ENCODE measurements at regions not wholly inside any gene's neighbourhood (a gene's known extent, or its start where the extent isn't known, plus 50 kb on each side); places are given as distances from the start of the nearest gene placed in this dataset.

GRCh38 chr11:109300211-109300610, 121.8 kb upstream of the C11orf87 start:
- DNase-seq (ENCODE audit: low spot score) (no peak), ATAC-seq (ENCODE audit: low read depth) (no peak)
- Histone ChIP-seq H3K27ac (ENCODE audit: poor library complexity, severe bottlenecking) (no peak overlapping the region), H3K27me3 (ENCODE audit: insufficient read depth, poor library complexity, severe bottlenecking) (no peaks in the 10 kb centered on the region), H3K4me1 (ENCODE audit: insufficient read depth, poor library complexity, severe bottlenecking) (no peaks in the 10 kb centered on the region), H3K4me3 (ENCODE audit: severe bottlenecking) (no peak overlapping the region), H3K36me3 (ENCODE audit: low read depth) (no peaks in the 10 kb centered on the region), H3K9me3 (ENCODE audit: severe bottlenecking) (no peaks in the 10 kb centered on the region)
- TF ChIP-seq CTCF (IDR thresholded peaks at IDR 0.05; ENCODE audit: poor library complexity, severe bottlenecking) = no peak

DNA sequence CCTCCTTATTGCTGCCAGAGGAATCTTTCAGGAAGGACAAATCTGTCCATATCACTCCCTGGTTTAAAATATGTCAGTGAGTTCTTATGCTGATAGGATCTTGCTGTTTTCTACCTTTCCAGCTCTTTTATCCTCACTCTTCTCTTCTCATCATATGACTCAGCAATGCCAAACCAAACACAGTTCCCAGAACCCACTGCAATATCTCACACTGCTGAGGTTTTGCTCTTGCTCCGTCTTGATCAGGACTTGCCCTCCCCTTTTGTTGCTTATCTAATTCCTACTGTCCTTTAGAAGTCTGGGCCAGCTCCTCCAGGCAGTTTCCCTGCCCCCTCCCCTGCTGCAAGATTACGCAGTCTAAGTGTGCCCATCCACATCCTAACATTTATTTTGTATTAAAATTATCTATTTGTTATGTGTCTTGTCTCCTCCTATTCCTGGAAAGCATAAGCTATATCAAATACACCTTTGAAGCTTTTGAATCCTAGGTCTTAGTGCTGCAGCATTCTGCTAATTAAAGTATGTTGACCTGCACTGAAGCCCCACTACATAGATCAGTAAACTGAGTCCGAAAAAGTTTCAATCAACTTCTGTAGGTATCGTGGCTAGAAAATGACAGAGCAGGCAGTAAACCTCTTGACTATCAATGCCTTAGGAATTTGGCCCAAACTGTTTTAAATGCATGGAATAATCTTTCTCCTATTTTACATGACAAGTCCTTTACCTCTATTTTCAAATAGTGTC, 119.2 kb upstream of the C11orf87 start:
- H3K4me1 ChIP-seq (ENCODE audit: insufficient read depth, poor library complexity, severe bottlenecking) = no peaks in the 10 kb centered on the region
- no peaks in the 10 kb centered on the region for H3K9me3 ChIP-seq (ENCODE audit: severe bottlenecking)
- DNase-seq (ENCODE audit: low spot score) (no peak), ATAC-seq (ENCODE audit: low read depth) (no peak)
- H3K27me3 ChIP-seq (ENCODE audit: insufficient read depth, poor library complexity, severe bottlenecking) = no peaks in the 10 kb centered on the region
- no peak overlapping the region for H3K4me3 ChIP-seq (ENCODE audit: severe bottlenecking)
- no peak for TF ChIP-seq CTCF (IDR thresholded peaks at IDR 0.05; ENCODE audit: poor library complexity, severe bottlenecking)
- H3K36me3 ChIP-seq (ENCODE audit: low read depth) = no peaks in the 10 kb centered on the region
- no peak overlapping the region for H3K27ac ChIP-seq (ENCODE audit: poor library complexity, severe bottlenecking)

GRCh38 chr11:109303342-109303741, 118.6 kb upstream of the C11orf87 start:
- Histone ChIP-seq H3K4me1 (ENCODE audit: insufficient read depth, poor library complexity, severe bottlenecking) (no peaks in the 10 kb centered on the region), H3K27me3 (ENCODE audit: insufficient read depth, poor library complexity, severe bottlenecking) (no peaks in the 10 kb centered on the region), H3K4me3 (ENCODE audit: severe bottlenecking) (no peak overlapping the region), H3K36me3 (ENCODE audit: low read depth) (no peaks in the 10 kb centered on the region), H3K27ac (ENCODE audit: poor library complexity, severe bottlenecking) (no peak overlapping the region), H3K9me3 (ENCODE audit: severe bottlenecking) (no peaks in the 10 kb centered on the region)
- DNase-seq (ENCODE audit: low spot score) = no peak
- 0 out of 3 replicates have a peak, but pooled peaks have one; percentile 35 for ATAC-seq (ENCODE audit: low read depth)
- TF ChIP-seq CTCF (IDR thresholded peaks at IDR 0.05; ENCODE audit: poor library complexity, severe bottlenecking) = no peak

DNA sequence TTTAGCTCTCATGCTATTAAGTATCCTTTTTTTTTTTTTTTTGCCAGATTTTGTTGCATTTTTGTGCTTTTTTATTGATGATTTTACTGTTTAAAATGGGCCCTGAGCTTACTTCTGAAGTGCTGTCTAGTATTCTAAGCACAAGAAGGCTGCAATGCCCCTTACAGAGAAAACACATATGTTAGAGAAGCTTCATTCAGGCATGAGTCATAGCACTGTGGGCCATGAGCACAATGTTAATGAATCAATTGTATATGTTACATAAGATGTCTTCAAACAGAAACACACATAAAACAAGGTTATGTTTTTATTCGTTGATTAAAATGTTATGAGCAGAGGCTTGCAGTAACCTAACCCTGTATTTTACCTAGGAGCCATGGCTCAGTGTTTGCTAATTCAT, 117.8 kb upstream of the C11orf87 start:
- Histone ChIP-seq H3K27me3 (ENCODE audit: insufficient read depth, poor library complexity, severe bottlenecking) (no peaks in the 10 kb centered on the region), H3K36me3 (ENCODE audit: low read depth) (no peaks in the 10 kb centered on the region), H3K4me1 (ENCODE audit: insufficient read depth, poor library complexity, severe bottlenecking) (no peaks in the 10 kb centered on the region), H3K27ac (ENCODE audit: poor library complexity, severe bottlenecking) (no peak overlapping the region), H3K9me3 (ENCODE audit: severe bottlenecking) (no peaks in the 10 kb centered on the region), H3K4me3 (ENCODE audit: severe bottlenecking) (no peak overlapping the region)
- TF ChIP-seq CTCF (IDR thresholded peaks at IDR 0.05; ENCODE audit: poor library complexity, severe bottlenecking) = no peak
- no peak for DNase-seq (ENCODE audit: low spot score)
- ATAC-seq (ENCODE audit: low read depth) = 0 out of 3 replicates have a peak, but pooled peaks have one; percentile 40

- Histone ChIP-seq H3K36me3 (ENCODE audit: low read depth) (no peaks in the 10 kb centered on the region), H3K4me1 (ENCODE audit: insufficient read depth, poor library complexity, severe bottlenecking) (no peaks in the 10 kb centered on the region), H3K27me3 (ENCODE audit: insufficient read depth, poor library complexity, severe bottlenecking) (no peaks in the 10 kb centered on the region), H3K27ac (ENCODE audit: poor library complexity, severe bottlenecking) (no peak overlapping the region), H3K4me3 (ENCODE audit: severe bottlenecking) (no peak overlapping the region), H3K9me3 (ENCODE audit: severe bottlenecking) (no peaks in the 10 kb centered on the region)
- no peak for DNase-seq (ENCODE audit: low spot score)
- ATAC-seq (ENCODE audit: low read depth) = no peak
- TF ChIP-seq CTCF (IDR thresholded peaks at IDR 0.05; ENCODE audit: poor library complexity, severe bottlenecking) = no peak
Observed at GRCh38 chr11:109305009-109305408, 117.0 kb upstream of the C11orf87 start.
